Inferior parietal cortex (tissue), 1 donor: ENCODE measurements at regions not wholly inside any gene's neighbourhood (a gene's known extent, or its start where the extent isn't known, plus 50 kb on each side); places are given as distances from the start of the nearest gene placed in this dataset.

Source experiments
- DNase-seq: peaks from one replicate; pipeline ENCODE4 v3.0.0-alpha.2; 2016; ENCODE audit errors: extremely low spot score

DNA sequence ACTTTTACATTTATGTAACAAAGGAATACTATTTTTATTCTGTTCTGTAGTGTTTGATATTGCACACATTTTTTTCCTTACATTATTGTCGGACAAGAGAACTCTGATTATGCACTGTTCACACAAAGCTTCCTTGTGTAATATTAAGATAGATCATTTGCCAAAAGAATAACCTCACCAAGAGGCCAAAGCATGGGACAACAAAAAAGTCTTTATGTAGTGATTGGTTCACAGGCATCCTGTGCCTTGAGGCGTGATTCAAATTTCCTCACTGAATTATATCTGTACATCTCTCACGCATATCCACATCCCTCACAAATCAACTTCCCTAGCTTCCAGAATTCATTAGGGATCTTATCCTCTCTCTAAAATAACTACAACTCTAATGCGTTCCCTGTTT, 642.7 kb downstream of the NR4A2 start:
- DNase-seq, result peak; percentile 65

DNA sequence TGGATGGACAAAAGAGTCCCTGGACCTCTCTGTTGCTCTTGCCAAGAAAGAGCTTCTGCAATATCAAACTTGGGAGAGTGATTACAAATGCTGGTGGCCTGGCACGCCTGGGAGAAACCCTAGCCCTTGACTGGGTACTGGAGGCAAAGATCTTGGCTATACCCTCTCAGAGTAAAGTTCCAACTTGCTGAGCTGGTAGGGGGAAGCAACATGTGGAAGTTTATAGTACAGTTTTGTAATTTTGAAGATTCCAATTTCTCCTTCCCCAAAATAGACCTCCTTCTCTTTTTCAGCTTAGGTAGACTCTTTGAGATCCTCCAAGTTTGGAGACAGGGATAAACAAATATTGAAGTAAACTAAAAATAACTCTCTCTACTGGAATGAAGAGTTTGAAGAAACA, 645.3 kb downstream of the NR4A2 start:
- no peak for DNase-seq

DNA sequence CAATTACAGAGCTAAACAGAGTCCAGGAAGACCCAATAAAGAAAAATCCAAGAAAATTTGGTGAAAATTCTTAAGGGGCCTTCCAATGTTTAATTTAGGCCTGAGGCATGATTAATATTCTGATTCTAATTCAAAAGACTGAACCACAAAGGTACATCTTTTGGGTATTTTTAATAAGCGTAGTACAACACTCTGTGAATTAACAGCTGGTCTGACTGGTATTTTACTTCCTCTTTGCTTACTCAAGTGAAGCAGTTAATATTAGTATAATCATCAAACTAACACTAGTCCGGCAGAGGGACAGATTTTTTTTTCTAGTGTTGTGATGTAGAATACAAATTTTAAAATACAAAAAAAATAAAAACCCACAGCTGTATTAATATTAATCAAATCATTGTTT, 652.9 kb downstream of the NR4A2 start:
- no peak for DNase-seq

DNA sequence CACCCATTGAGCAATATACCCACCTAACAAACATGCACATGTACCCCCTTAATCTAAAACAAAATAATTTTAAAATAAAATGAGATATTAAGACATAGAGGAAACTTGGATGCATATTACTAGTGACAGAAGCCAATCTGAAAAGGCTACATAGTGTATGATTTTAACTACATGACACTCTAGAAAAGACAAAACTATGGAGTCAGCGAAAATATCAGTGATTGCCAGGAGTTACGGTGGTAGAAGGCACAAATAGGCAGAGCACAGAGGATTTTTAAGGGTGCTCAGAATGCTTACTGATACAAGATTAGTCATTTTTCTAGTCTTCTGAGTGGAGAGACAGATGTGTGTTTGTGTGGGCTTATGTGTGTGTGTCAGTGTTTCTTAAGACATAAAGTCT, 656.6 kb downstream of the NR4A2 start:
- no peak for DNase-seq

DNA sequence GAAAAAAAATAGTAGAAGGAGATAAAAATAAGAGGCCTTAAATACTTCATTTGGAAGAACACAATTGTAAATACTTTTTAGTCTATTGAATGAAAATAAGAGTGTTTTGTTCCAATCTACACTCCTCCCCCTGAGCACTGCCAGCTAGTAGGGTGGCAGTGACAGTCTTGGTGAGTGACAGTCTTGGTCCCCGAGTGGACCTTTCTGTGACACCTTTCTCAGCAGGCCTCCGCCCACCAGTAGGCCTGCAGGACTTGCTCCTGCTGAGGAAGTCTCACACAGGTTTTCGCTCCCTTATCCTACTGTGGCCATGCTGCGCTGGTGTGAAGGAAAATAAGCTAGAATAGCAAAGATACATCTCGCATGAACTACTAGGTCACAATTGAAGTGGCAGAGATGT, 666.8 kb downstream of the NR4A2 start:
- no peak for DNase-seq

DNA sequence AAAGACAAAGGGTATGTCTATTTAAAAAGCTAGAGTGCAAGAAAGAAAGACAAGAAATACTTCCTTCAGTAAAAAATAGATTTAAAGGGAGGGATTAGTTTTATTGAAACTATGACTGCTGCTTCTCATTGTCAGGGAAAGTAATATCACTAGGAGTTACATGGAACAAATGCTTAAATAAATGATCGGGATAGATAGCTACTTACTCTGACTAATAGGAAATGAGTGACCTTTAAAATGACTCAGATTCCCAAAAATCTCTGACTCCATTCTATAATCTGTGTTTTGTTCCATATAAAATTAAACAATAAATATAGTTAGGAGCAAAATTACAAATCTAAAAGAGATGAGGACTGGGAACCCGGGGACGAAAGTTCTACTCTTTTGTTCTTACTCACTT, 669.3 kb downstream of the NR4A2 start:
- no peak for DNase-seq

DNA sequence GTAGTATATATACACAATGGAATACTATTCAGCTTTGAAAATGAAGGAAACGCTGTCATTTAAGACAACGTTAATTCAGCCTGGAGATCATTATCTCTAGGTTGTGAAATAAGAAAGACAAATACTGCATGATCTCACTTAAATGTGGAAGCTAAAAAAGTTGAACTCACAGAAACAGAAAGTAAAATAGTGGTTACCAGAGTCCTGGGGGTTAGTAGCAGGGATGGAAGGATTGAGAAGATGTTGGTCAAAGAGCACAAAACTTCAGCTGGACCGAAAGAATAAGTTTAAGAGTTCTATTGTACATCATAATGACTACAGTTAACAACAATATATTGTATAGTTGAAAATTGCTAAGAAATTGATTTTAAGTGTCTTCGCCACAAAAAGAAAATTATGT, 670.3 kb downstream of the NR4A2 start:
- no peak for DNase-seq

- no peak for DNase-seq
These were observed 679.3 kb downstream of the NR4A2 start for GRCh38 chr2:155653176-155653575.

DNA sequence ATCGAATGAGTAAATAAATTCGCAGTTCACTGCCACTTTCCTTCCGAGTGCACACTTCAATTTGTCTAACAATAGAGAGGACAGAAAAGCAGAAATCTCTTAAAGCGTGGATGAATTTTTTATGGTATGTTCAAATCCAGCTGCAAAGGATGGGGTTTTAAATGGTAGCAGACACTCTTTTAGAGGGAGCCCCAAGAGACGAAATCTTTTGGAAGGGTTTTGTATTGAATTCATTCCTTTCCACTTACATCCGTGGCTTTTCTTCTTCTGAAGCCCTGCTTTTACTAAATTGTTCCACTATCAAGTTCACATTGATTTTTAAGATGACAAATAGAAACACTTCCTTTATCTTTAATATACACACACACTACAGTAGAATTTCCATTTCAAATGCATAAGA, 680.7 kb downstream of the NR4A2 start:
- DNase-seq, result no peak

- DNase-seq, result no peak
These were observed 686.7 kb downstream of the NR4A2 start for GRCh38 chr2:155645791-155646190.

GRCh38 chr2:155643056-155643775, 689.3 kb downstream of the NR4A2 start:
- DNase-seq, result no peak

- no peak for DNase-seq
These were observed 698.5 kb downstream of the NR4A2 start for GRCh38 chr2:155633887-155634570.

DNA sequence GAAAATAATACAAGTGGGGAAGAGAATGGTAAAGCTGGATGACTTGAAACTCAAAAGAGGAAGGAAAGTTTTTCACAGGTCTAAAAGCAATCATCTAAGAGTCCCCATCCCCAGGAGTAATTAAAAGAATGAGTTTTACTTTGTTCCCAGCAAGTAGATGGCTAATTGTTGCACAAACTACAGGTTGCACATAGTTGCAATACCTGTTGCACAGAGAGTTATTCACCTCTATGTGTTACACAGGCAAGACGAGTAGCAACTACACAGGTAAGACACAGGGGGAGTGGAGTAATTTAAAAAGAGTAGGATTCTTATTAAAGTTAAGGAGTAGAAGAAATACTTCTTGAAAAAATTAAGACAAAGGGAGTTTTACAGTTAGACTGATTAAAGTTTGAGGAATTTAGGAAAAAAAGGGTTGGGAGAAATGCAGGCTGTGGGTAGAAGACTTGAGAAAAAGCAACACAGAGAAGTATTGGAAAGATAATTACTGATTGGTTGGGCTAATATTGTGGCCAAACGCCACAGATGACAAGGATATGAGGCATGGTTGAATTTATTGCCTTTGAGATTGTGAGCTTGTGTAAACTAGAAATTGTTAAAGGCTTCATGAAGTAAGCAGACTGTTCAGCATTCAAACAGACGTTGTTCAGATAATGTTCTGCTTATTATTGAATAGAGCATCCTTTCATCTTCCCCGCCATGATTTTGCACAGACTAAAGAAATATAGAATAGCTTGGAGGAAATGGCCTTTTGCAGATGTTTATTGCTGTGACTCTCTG, 699.3 kb downstream of the NR4A2 start:
- no peak for DNase-seq

GRCh38 chr2:155630760-155631159, 701.8 kb downstream of the NR4A2 start:
- DNase-seq, result no peak

DNA sequence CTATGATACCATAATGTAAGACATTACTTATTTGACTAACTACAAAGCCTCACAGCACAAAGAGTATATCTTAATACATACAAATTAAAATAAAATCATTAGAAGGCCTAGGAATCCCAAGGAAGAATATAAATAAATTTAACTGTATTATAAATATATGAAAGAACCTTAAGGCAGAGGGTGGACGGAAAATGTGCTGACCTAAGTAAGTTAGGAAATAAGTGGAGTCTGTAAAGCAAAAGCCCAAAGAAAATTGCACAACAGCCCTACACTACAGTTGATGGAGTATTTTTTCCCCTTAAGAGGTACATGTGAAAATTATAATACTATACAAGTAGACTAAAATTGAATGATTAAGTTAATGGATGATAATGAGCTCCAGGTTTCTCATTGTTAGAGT, 710.1 kb downstream of the NR4A2 start:
- no peak for DNase-seq

DNA sequence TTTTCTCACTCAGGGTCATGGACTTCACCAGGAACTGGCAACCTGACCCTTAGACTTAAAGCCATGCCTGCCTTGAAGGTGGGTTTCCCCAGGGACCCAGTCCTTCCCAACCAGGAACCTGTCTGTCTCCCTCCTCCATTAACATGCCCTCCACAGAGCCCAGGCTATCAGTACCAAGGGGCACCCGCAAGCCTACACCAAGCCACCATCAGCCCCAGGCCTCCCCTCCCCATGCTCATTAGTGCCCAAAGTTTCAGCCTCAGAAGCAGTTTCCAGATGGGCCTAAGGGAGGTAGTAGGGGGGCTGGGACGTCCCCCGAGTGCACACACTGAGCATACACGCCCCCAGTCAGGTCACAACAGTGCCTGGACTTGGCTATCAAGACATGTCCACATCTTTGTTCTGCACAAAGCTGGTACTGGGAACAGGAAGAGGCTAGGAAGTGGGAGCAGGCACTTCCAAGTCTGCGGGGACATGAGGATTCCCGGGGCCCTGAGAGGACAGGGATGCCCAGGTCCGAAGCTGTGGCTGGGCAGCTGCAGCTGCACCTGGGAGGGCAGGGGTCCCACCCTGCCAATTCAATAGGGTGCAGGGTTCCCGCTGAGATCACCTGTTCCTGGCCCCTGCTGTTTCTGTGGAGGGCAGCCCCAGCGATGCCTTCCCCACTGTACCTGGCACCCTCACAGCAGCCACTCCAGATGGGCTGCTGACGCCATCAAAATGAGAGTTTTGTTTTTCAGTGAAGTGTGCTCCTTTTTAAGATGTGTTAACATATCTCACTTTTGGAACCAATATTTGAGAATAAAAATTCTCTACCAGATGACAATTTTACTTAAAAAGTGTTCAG, 731.4 kb downstream of the NR4A2 start:
- no peak for DNase-seq

- DNase-seq, result no peak
These were observed 732.2 kb downstream of the NR4A2 start for GRCh38 chr2:155600296-155600695.

DNA sequence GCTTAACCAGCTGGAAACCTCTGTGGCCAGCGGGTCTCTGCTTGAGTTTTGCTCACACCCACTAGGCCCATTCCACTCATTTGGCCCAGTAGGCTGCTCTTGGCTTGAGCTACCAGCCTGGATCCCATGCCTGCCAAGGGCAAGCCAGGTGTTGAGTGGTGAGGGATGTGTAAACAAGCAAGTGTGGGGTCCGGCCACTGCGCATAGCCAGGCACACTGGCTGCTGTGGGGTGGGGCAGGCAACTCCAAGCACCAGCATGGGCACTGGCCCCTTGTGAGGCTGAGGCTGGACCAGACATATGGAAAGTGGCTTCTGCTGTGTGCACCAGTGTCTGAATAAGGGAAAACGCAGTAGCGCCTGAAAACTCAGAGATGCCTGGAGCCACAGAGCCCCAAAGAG, 732.7 kb downstream of the NR4A2 start:
- DNase-seq, result no peak

- DNase-seq, result no peak
These were observed 748.8 kb downstream of the NR4A2 start for GRCh38 chr2:155583674-155584195.

DNA sequence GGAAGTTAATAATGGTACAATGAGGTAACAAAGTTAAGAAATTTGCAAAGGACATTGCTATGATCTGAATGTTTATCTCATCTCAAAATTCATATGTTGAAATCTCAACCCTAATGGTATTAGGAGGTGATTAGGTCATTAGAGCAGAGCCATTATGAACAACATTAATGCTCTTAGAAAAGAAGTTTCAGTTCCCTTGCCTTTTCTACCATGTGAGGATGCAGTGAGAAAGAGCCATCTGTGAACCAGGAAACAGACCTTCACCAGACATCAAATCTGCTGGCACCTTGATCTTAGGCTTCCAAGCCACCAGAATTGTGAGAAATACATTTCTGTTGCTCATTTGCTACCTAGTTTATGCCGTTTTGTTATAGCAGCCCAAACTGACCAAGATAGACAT, 757.6 kb downstream of the NR4A2 start:
- no peak for DNase-seq

GRCh38 chr2:155547571-155547970, 785.0 kb downstream of the NR4A2 start:
- DNase-seq, result no peak
